ENCODE measurements at regions not wholly inside any gene's neighbourhood (a gene's known extent, or its start where the extent isn't known, plus 50 kb on each side); places are given as distances from the start of the nearest gene placed in this dataset.

- Histone ChIP-seq H3K9me3 (replicated peaks; ENCODE audit: control insufficient read depth, insufficient read depth, low read length) (no peaks in the 10 kb centered on the region), H3K27ac (ENCODE audit: control insufficient read depth, insufficient read depth) (no peak overlapping the region), H3K36me3 (ENCODE audit: control insufficient read depth in 2 of 2, insufficient read depth in 2 of 2, low read length in 1 of 2) (no peaks in the 10 kb centered on the region), H4K20me1 (ENCODE audit: control insufficient read depth, insufficient read depth) (no peaks in the 10 kb centered on the region), H3K4me1 (ENCODE audit: control insufficient read depth, insufficient read depth, low read length) (no peaks in the 10 kb centered on the region), H2AFZ (ENCODE audit: control insufficient read depth, low read depth, low read length) (no peak overlapping the region), H3K79me2 (ENCODE audit: control insufficient read depth, insufficient read depth, low read length) (no peaks in the 10 kb centered on the region), H3K4me3 (no peak overlapping the region), H3K9ac (ENCODE audit: control insufficient read depth, insufficient read depth, low read length) (no peak overlapping the region), H3K4me2 (ENCODE audit: control insufficient read depth, insufficient read depth) (no peak overlapping the region), H3K27me3 (replicated peaks in 1 of 2; ENCODE audit: control insufficient read depth in 2 of 2, insufficient read depth in 2 of 2, low read length in 1 of 2) (peaks cover 0 to 1% of the 10 kb centered on the region in 2 experiments; a peak in 3 of 4 replicates)
- intact Hi-C loops (cut with micrococcal nuclease; ENCODE audit: unreplicated experiment) (no loop called here), in situ Hi-C loops (cut with MboI) (no loop called here)
- DNase-seq (ENCODE audit: low read depth, low spot score) (no peak), FAIRE-seq (no peak), ATAC-seq (no peak)
- ChIA-PET POLR2A (no interaction called here), SMC1A (ENCODE audit: uncharacterized antibody, unreplicated experiment) (no interaction called here), CTCF (interaction anchor here (1.0 kb wide), 1 partner anchor 40 kb away, joined by 3 read pairs; no protein-coding TSS in a partner anchor), RAD21 (ENCODE audit: unreplicated experiment) (no interaction called here)
- WGBS (ENCODE audit: insufficient coverage, insufficient replicate concordance, low lambda C conversion rate, missing lambda C conversion rate) = 0% methylated on average over 1 of the region's 1 CpG
- BruUV-seq (replicated peaks) = no TSS peak
- no peak for TF ChIP-seq RAD51 (IDR thresholded peaks at IDR 0.05)
- no peak for TF ChIP-seq RAD21 (IDR thresholded peaks at IDR 0.05; ENCODE audit: insufficient read depth, low read depth, low read length)
- TF ChIP-seq POLR2AphosphoS2 (IDR thresholded peaks at IDR 0.05; ENCODE audit: low read depth, low read length) = no peak
- TF ChIP-seq CHD1 (IDR thresholded peaks at IDR 0.05; ENCODE audit: low read depth, low read length) = no peak
- no peak for TF ChIP-seq TAF1 (IDR thresholded peaks at IDR 0.05; ENCODE audit: borderline replicate concordance, low read depth, low read length)
- no peak for TF ChIP-seq SREBF2 (IDR thresholded peaks at IDR 0.05; ENCODE audit: low read length)
- no peak for TF ChIP-seq ZNF687 (IDR thresholded peaks at IDR 0.05)
- no peak for TF ChIP-seq IRF5 (IDR thresholded peaks at IDR 0.05; ENCODE audit: borderline replicate concordance)
- TF ChIP-seq IRF4 (IDR thresholded peaks at IDR 0.05; ENCODE audit: low read depth, low read length) = no peak
- no peak for TF ChIP-seq CBFB (IDR thresholded peaks at IDR 0.05; ENCODE audit: low read depth)
- TF ChIP-seq ETV6 (conservative IDR thresholded peaks at IDR 0.05 in 1 of 2, IDR thresholded peaks at IDR 0.05 in 1 of 2; ENCODE audit: borderline replicate concordance in 1 of 2, low read depth in 1 of 2) = no peak
- no peak for TF ChIP-seq MTA3 (IDR thresholded peaks at IDR 0.05; ENCODE audit: borderline replicate concordance, low read length)
- TF ChIP-seq NR2C2 (IDR thresholded peaks at IDR 0.05; ENCODE audit: borderline replicate concordance, control insufficient read depth, insufficient read length, low read depth) = no peak
- TF ChIP-seq RBBP5 (conservative IDR thresholded peaks at IDR 0.05) = no peak
- TF ChIP-seq GATAD2B (conservative IDR thresholded peaks at IDR 0.05; ENCODE audit: low read depth) = no peak
- no peak for TF ChIP-seq NR2C1 (IDR thresholded peaks at IDR 0.05)
- no peak for TF ChIP-seq STAT3 (IDR thresholded peaks at IDR 0.05; ENCODE audit: low read depth, low read length)
- no peak for TF ChIP-seq ZNF622 (IDR thresholded peaks at IDR 0.05)
These were observed 256.5 kb upstream of the CLINT1 start for GRCh38 chr5:158115468-158115867.
